ENCODE measurements at regions not wholly inside any gene's neighbourhood (a gene's known extent, or its start where the extent isn't known, plus 50 kb on each side); places are given as distances from the start of the nearest gene placed in this dataset.

GRCh38 chr5:171598641-171599152 is 179.2 kb downstream of the FGF18 start:
- Histone ChIP-seq H3K4me1 (peaks cover 16% of the 10 kb centered on the region), H3K36me3 (no peaks in the 10 kb centered on the region), H3K9me3 (no peaks in the 10 kb centered on the region), H3K27ac (no peak overlapping the region), H3K4me2 (no peak overlapping the region), H3K9ac (no peak overlapping the region), H3K27me3 (no peaks in the 10 kb centered on the region), H4K20me1 (no peaks in the 10 kb centered on the region), H3K4me3 (no peak overlapping the region)
- no peak for TF ChIP-seq Cebpa-rat (IDR thresholded peaks at IDR 0.05)

DNA sequence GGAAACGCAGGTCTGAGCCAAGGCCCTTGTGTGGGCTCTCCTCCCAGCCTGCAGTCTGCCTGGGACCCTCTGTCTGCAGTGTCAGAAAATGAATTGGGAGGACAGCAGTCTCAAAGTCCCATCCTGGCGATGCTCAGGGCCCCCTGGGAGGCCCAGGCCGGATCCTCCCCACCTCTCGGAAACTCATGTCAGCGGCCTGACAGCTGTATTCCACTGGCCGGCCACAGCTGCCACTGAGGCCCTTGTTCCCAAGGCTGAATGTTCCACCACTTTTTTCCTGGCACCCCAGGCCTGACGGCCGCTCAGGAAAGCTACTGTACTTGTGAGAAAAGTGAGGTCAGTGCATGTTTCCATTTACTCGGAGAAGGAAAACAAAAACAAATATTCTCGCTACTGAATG is 180.0 kb downstream of the FGF18 start:
- peaks cover 14% of the 10 kb centered on the region for H3K4me1 ChIP-seq
- no peak overlapping the region for H3K4me3 ChIP-seq
- H3K27ac ChIP-seq = no peak overlapping the region
- H3K27me3 ChIP-seq = no peaks in the 10 kb centered on the region
- H4K20me1 ChIP-seq = no peaks in the 10 kb centered on the region
- no peaks in the 10 kb centered on the region for H3K9me3 ChIP-seq
- H3K36me3 ChIP-seq = no peaks in the 10 kb centered on the region
- no peak overlapping the region for H3K4me2 ChIP-seq
- no peak for TF ChIP-seq Cebpa-rat (IDR thresholded peaks at IDR 0.05)
- H3K9ac ChIP-seq = no peak overlapping the region

DNA sequence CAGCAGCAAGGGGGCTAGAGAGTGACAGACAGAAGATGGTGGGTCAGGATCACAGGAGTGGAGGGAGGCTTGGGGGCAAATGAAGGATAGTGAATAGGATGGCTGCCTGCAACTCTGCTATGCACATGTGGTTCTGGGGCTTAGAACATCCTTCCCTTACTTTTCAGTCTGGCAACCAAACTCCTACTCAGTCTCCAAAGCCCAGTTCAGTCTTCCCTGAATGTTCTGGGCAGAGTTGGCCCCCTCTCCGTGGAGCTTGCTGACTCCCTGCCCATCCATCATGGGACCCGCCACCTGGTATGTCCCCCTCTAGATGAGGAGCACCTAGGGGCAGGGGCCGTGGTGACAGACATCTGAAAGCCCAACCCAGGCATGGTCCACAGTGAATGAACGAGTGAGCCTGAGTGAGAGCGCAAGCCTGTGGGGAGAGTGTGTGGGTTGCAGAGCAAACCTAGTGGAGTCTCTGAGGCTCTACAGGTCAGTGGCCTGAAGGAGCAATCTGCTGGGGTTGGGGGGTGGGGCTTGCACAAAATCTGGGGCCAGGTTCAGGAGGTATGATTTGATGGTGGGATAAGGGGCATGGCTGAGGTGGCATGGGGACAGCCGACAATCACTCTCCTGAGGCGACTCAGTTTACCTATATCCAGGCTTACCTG is 180.6 kb downstream of the FGF18 start:
- no peak overlapping the region for H3K27ac ChIP-seq
- no peaks in the 10 kb centered on the region for H3K9me3 ChIP-seq

GRCh38 chr5:171600741-171601265 is 181.4 kb downstream of the FGF18 start:
- no peak overlapping the region for H3K4me3 ChIP-seq
- no peak overlapping the region for H3K27ac ChIP-seq
- no peak for TF ChIP-seq Cebpa-rat (IDR thresholded peaks at IDR 0.05)

More for the DNA sequence above, 180.6 kb downstream of the FGF18 start:
- no peak overlapping the region for H3K4me3 ChIP-seq
- H3K9ac ChIP-seq = no peak overlapping the region
- H3K4me2 ChIP-seq = peak overlapping the region; percentile 66
- H4K20me1 ChIP-seq = no peaks in the 10 kb centered on the region
- H3K36me3 ChIP-seq = no peaks in the 10 kb centered on the region
- peaks cover 14% of the 10 kb centered on the region for H3K4me1 ChIP-seq
- TF ChIP-seq Cebpa-rat (IDR thresholded peaks at IDR 0.05) = no peak
- no peaks in the 10 kb centered on the region for H3K27me3 ChIP-seq

DNA sequence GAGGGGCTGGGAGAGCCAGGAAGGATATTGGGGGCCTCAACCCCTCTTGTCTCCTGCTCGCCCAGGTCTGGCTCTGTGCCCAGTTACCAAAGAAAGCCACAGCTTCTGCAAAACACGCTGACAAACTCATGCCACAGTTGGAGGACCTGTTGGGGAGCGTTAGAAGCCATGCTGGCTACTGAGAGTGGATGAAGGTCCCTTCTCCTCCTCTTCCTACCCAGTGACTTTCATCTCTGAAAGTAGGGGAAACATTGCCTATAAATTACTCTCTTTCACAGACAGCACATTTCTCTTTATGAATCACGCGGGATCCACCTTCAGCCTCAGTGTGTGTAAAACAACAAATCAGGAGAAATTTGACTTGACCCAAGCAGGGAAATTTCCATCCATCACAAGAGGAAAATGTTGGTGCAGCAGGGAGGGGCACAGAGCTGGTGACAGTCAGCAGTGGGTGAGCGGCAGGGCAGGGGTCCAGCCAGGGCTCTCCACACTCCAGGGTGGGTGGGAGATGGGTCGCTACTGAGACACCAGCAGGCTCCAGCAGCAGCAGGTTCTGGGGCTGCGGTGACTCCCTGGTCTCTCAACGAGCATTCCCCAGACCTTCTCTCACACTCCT is 181.9 kb downstream of the FGF18 start:
- H3K4me2 ChIP-seq = peak overlapping the region; percentile 66
- H3K4me3 ChIP-seq = no peak overlapping the region
- no peaks in the 10 kb centered on the region for H3K27me3 ChIP-seq
- H3K9ac ChIP-seq = no peak overlapping the region
- peaks cover 14% of the 10 kb centered on the region for H3K4me1 ChIP-seq
- no peak for TF ChIP-seq Cebpa-rat (IDR thresholded peaks at IDR 0.05)
- no peaks in the 10 kb centered on the region for H3K9me3 ChIP-seq
- no peaks in the 10 kb centered on the region for H4K20me1 ChIP-seq
- H3K36me3 ChIP-seq = no peaks in the 10 kb centered on the region
- no peak overlapping the region for H3K27ac ChIP-seq

More at GRCh38 chr5:171600741-171601265, 181.4 kb downstream of the FGF18 start:
- H3K9me3 ChIP-seq = no peaks in the 10 kb centered on the region
- no peaks in the 10 kb centered on the region for H4K20me1 ChIP-seq
- H3K4me1 ChIP-seq = peaks cover 14% of the 10 kb centered on the region
- no peaks in the 10 kb centered on the region for H3K27me3 ChIP-seq
- H3K4me2 ChIP-seq = peak overlapping the region; percentile 66
- H3K9ac ChIP-seq = no peak overlapping the region
- no peaks in the 10 kb centered on the region for H3K36me3 ChIP-seq

DNA sequence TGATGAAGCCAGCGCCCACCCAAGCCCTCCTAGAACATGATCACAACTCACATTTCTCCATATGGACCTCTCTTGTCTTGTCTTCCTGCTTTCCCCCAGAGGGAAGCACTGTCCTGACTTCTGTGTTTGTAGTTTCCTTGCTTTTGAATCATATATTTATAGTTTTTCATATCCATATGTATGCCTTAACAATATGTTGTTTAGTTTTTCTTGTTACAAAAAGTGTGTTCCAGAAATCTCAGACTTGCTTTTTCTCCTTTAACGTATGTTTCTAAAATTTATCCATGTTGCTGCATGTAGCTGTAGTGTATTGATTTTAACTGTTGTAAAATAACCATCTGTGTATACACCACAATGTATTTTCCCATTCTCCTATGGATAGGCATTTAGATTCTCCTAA is 182.0 kb upstream of the SMIM23 start:
- TF ChIP-seq Cebpa-rat (IDR thresholded peaks at IDR 0.05) = no peak
- no peak overlapping the region for H3K4me3 ChIP-seq
- no peaks in the 10 kb centered on the region for H3K9me3 ChIP-seq
- no peaks in the 10 kb centered on the region for H4K20me1 ChIP-seq
- peaks cover 14% of the 10 kb centered on the region for H3K4me1 ChIP-seq
- H3K4me2 ChIP-seq = no peak overlapping the region
- H3K36me3 ChIP-seq = no peaks in the 10 kb centered on the region
- no peak overlapping the region for H3K27ac ChIP-seq
- H3K9ac ChIP-seq = no peak overlapping the region
- no peaks in the 10 kb centered on the region for H3K27me3 ChIP-seq

GRCh38 chr5:171604195-171604594 is 181.4 kb upstream of the SMIM23 start:
- no peak overlapping the region for H3K27ac ChIP-seq
- H3K9me3 ChIP-seq = no peaks in the 10 kb centered on the region
- H3K4me3 ChIP-seq = no peak overlapping the region
- H3K27me3 ChIP-seq = no peaks in the 10 kb centered on the region
- H3K4me2 ChIP-seq = no peak overlapping the region
- no peak overlapping the region for H3K9ac ChIP-seq
- H3K36me3 ChIP-seq = no peaks in the 10 kb centered on the region
- H4K20me1 ChIP-seq = no peaks in the 10 kb centered on the region
- TF ChIP-seq Cebpa-rat (IDR thresholded peaks at IDR 0.05) = no peak
- H3K4me1 ChIP-seq = peaks cover 14% of the 10 kb centered on the region

DNA sequence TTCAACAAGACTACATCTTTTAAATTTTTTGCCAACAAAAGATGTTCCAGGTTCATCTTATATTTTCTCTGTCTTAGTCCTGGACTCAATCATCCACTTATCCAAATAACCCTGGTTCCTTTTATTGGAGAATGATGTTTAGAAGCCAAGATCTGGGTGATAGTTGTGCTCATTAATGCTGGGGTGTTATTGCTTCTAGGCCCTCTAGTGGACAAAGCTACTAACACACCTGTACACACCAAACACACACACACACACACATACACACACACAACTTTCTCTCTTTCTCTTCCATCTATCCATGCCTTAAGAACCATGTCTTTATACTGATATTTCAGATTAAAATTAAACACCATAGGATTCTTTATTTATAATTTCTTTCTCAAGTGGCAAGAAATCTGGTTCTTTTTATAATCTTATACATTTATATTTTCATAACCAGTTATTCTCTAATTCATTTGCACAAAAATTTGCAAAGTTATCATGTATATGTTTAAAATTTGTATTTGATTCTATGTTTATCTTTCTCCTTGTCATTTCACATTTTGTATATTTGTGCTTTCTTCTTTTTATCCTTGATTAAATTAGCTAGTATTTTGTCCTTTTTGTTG is 179.1 kb upstream of the SMIM23 start:
- Histone ChIP-seq H3K27ac (no peak overlapping the region), H3K4me2 (no peak overlapping the region), H4K20me1 (no peaks in the 10 kb centered on the region), H3K4me3 (no peak overlapping the region), H3K27me3 (no peaks in the 10 kb centered on the region), H3K9ac (no peak overlapping the region), H3K36me3 (no peaks in the 10 kb centered on the region), H3K4me1 (peaks cover 2% of the 10 kb centered on the region), H3K9me3 (no peaks in the 10 kb centered on the region)
- no peak for TF ChIP-seq Cebpa-rat (IDR thresholded peaks at IDR 0.05)

DNA sequence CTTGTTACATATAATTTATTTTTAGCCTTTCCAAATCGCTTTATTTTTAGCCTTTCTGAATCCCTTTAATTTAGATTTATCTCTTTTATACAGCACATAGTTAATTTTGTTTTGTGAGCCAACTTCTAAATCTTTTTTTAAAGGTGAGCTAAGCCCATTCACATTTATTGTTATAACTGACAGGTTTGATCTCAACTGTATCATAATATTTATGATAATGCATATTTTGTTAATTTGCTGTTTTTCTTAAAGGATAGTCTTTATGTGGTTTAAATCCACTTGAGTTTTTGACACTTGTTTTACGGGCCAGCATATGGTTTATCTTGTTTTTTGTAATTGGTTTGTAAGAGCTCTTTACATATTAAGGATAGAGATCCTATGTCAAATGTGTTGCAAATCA is 177.8 kb upstream of the SMIM23 start:
- Histone ChIP-seq H3K9ac (no peak overlapping the region), H3K9me3 (no peaks in the 10 kb centered on the region), H3K4me3 (no peak overlapping the region), H3K4me2 (no peak overlapping the region), H3K4me1 (no peaks in the 10 kb centered on the region), H3K27ac (no peak overlapping the region), H4K20me1 (no peaks in the 10 kb centered on the region), H3K36me3 (no peaks in the 10 kb centered on the region), H3K27me3 (no peaks in the 10 kb centered on the region)
- TF ChIP-seq Cebpa-rat (IDR thresholded peaks at IDR 0.05) = no peak
